Activated CD8-positive, alpha-beta memory T cell treated with anti-CD3 and anti-CD28 coated beads, Interleukin-2, amount 50 U/mL, for 24 hours (primary cell): ENCODE measurements at regions not wholly inside any gene's neighbourhood (a gene's known extent, or its start where the extent isn't known, plus 50 kb on each side); places are given as distances from the start of the nearest gene placed in this dataset.
"Not testable (repeated sequence)": the region's sequence is repeated elsewhere in the genome, so short reads cannot be mapped to it uniquely, and the experiment has no call there.

Experiments
- DNase-seq: peaks from one replicate; pipeline ENCODE4 v3.0.0-alpha.2; 2020; ENCODE audit errors: extremely low read depth

GRCh38 chr5:56298336-56299090 is 65.4 kb upstream of the ANKRD55 start:
- DNase-seq = no peak

GRCh38 chr5:56297851-56298250 is 64.7 kb upstream of the ANKRD55 start:
- no peak for DNase-seq

- DNase-seq = not testable (repeated sequence)
These were observed 62.2 kb upstream of the ANKRD55 start for GRCh38 chr5:56295311-56295710.

- no peak for DNase-seq
These were observed 61.2 kb upstream of the ANKRD55 start for GRCh38 chr5:56294354-56294753.

- not testable (repeated sequence) for DNase-seq
These were observed 59.7 kb upstream of the ANKRD55 start for GRCh38 chr5:56292874-56293273.

GRCh38 chr5:56291661-56292374 is 58.7 kb upstream of the ANKRD55 start:
- DNase-seq = no peak

- no peak for DNase-seq
These were observed 58.0 kb upstream of the ANKRD55 start for GRCh38 chr5:56291079-56291643.

- no peak for DNase-seq
These were observed 57.4 kb upstream of the ANKRD55 start for GRCh38 chr5:56290378-56291078.

- DNase-seq = no peak
These were observed 56.5 kb upstream of the ANKRD55 start for GRCh38 chr5:56289602-56289987.

GRCh38 chr5:56288873-56289601 is 55.9 kb upstream of the ANKRD55 start:
- DNase-seq = no peak

- DNase-seq = no peak
These were observed 53.1 kb upstream of the ANKRD55 start for GRCh38 chr5:56286015-56286884.

- no peak for DNase-seq
These were observed 49.8 kb upstream of the ANKRD55 start for GRCh38 chr5:56282951-56283350.
